Neural progenitor cell (in vitro differentiated cells): ENCODE measurements at regions not wholly inside any gene's neighbourhood (a gene's known extent, or its start where the extent isn't known, plus 50 kb on each side); places are given as distances from the start of the nearest gene placed in this dataset.
"Not testable (repeated sequence)": the region's sequence is repeated elsewhere in the genome, so short reads cannot be mapped to it uniquely, and the experiment has no call there.

Source experiments
- DNase-seq: peaks from one replicate; pipeline ENCODE4 v3.0.0-alpha.2; 2016; ENCODE audit warnings: low spot score
- H2AFZ ChIP-seq: fragments of 200-600 bp; sonication (generic); replicated peaks from 2 replicates; pipeline ENCODE4 v1.6.1; 2016; ENCODE audit warnings: antibody characterized with exemption
- H3F3A ChIP-seq: fragments of 200-600 bp; sonication (generic); 2 replicates; pipeline ENCODE4 v1.6.1; 2016; ENCODE audit warnings: antibody characterized with exemption, low read depth
- H3K27ac ChIP-seq: fragments of 200-600 bp; sonication (generic); 2 replicates; pipeline ENCODE4 v1.5.1; 2016; ENCODE audit warnings: mild to moderate bottlenecking
- H3K27me3 ChIP-seq: fragments of 200-600 bp; sonication (generic); 2 replicates; pipeline ENCODE4 v1.6.1; 2016; ENCODE audit warnings: mild to moderate bottlenecking, moderate library complexity
- H3K36me3 ChIP-seq: fragments of 200-600 bp; sonication (generic); 2 replicates; pipeline ENCODE4 v1.5.1; 2016
- H3K4me1 ChIP-seq: fragments of 200-600 bp; sonication (generic); 2 replicates; pipeline ENCODE4 v1.6.1; 2016; ENCODE audit warnings: mixed run types
- H3K4me2 ChIP-seq: fragments of 200-600 bp; sonication (generic); 2 replicates; pipeline ENCODE4 v1.6.1; 2016
- H3K4me3 ChIP-seq: fragments of 200-600 bp; sonication (generic); 2 replicates; pipeline ENCODE4 v1.5.1; 2016
- H3K79me2 ChIP-seq: fragments of 200-600 bp; sonication (generic); 2 replicates; pipeline ENCODE4 v1.6.1; 2016; ENCODE audit warnings: low read depth
- H3K9ac ChIP-seq: fragments of 200-600 bp; sonication (generic); 2 replicates; pipeline ENCODE4 v1.6.1; 2016
- H3K9me3 ChIP-seq: fragments of 200-600 bp; sonication (generic); 2 replicates; pipeline ENCODE4 v1.5.1; 2016; ENCODE audit warnings: low read depth
- H4K20me1 ChIP-seq: fragments of 200-600 bp; sonication (generic); 2 replicates; pipeline ENCODE4 v1.6.1; 2016; ENCODE audit warnings: low read depth
- H3K27ac Mint-ChIP-seq: 3 replicates; pipeline ENCODE4 v1.8.0; 2021; ENCODE audit warnings: mixed read lengths
- H3K27me3 Mint-ChIP-seq: 2 replicates; pipeline ENCODE4 v1.8.0; 2022; ENCODE audit warnings: low read depth, mild to moderate bottlenecking, inconsistent platforms, moderate library complexity, mixed read lengths; ENCODE audit not compliant: insufficient read depth
- H3K36me3 Mint-ChIP-seq: 3 replicates; pipeline ENCODE4 v1.8.0; 2021; ENCODE audit warnings: mixed read lengths
- H3K4me1 Mint-ChIP-seq: 3 replicates; pipeline ENCODE4 v1.8.0; 2021; ENCODE audit warnings: mixed read lengths
- H3K4me3 Mint-ChIP-seq: 3 replicates; pipeline ENCODE4 v1.8.0; 2021; ENCODE audit warnings: mild to moderate bottlenecking, moderate library complexity, mixed read lengths
- H3K9me3 Mint-ChIP-seq: 3 replicates; pipeline ENCODE4 v1.8.0; 2020; ENCODE audit warnings: mixed read lengths
- CTCF ChIP-seq: fragments of 200-600 bp; sonication (generic); IDR thresholded peaks from 2 replicates; pipeline ENCODE4 v1.5.1; 2017; ENCODE audit warnings: antibody characterized with exemption, mild to moderate bottlenecking
- EZH2 ChIP-seq: fragments of 200-600 bp; sonication (generic); IDR thresholded peaks from 2 replicates; pipeline ENCODE4 v1.6.1; 2017; ENCODE audit warnings: antibody characterized with exemption, mild to moderate bottlenecking, moderate library complexity
- EZH2phosphoT487 ChIP-seq: fragments of 200-600 bp; sonication (generic); IDR thresholded peaks from 2 replicates; pipeline ENCODE4 v1.6.1; 2017; ENCODE audit warnings: antibody characterized with exemption

- peaks cover 8% of the 10 kb centered on the region for H3K27me3 Mint-ChIP-seq
- peaks cover 8% of the 10 kb centered on the region for H3K4me1 Mint-ChIP-seq
- H3K36me3 Mint-ChIP-seq: no peaks in the 10 kb centered on the region
- Histone ChIP-seq H2AFZ (no peak overlapping the region), H3K79me2 (no peaks in the 10 kb centered on the region), H3K27ac (no peak overlapping the region), H3K4me2 (no peak overlapping the region), H3K36me3 (no peaks in the 10 kb centered on the region), H3K9ac (no peak overlapping the region), H3K9me3 (no peaks in the 10 kb centered on the region), H3K27me3 (no peaks in the 10 kb centered on the region), H3K4me3 (no peak overlapping the region), H3F3A (peaks cover 6% of the 10 kb centered on the region), H3K4me1 (no peaks in the 10 kb centered on the region), H4K20me1 (no peaks in the 10 kb centered on the region)
- TF ChIP-seq EZH2phosphoT487 (no peak), EZH2 (no peak), CTCF (no peak)
- DNase-seq: no peak
- H3K9me3 Mint-ChIP-seq: peaks cover 2% of the 10 kb centered on the region
- H3K27ac Mint-ChIP-seq: no peak overlapping the region
- H3K4me3 Mint-ChIP-seq: no peak overlapping the region
Observed at GRCh38 chr10:130354976-130355795, 219.0 kb downstream of the GLRX3 start.

GRCh38 chr10:130356429-130356828 lies 220.2 kb downstream of the GLRX3 start:
- not testable (repeated sequence) for H3K36me3 Mint-ChIP-seq, H3K27ac ChIP-seq, H3F3A ChIP-seq, H4K20me1 ChIP-seq, DNase-seq, H2AFZ ChIP-seq, H3K9me3 Mint-ChIP-seq, H3K4me3 ChIP-seq, H3K27me3 ChIP-seq, H3K27ac Mint-ChIP-seq, H3K79me2 ChIP-seq, H3K4me2 ChIP-seq, H3K4me1 ChIP-seq, H3K9ac ChIP-seq, H3K4me1 Mint-ChIP-seq, H3K9me3 ChIP-seq, H3K4me3 Mint-ChIP-seq, H3K36me3 ChIP-seq, H3K27me3 Mint-ChIP-seq

GRCh38 chr10:130357226-130357625 lies 221.0 kb downstream of the GLRX3 start:
- Histone ChIP-seq H3K36me3 (no peaks in the 10 kb centered on the region), H3K4me1 (no peaks in the 10 kb centered on the region), H3K9ac (no peak overlapping the region), H3K4me2 (no peak overlapping the region), H4K20me1 (no peaks in the 10 kb centered on the region), H3K27me3 (no peaks in the 10 kb centered on the region), H3F3A (peaks cover 5% of the 10 kb centered on the region), H2AFZ (no peak overlapping the region), H3K9me3 (no peaks in the 10 kb centered on the region), H3K4me3 (no peak overlapping the region), H3K27ac (no peak overlapping the region), H3K79me2 (no peaks in the 10 kb centered on the region)
- peaks cover 2% of the 10 kb centered on the region for H3K9me3 Mint-ChIP-seq
- H3K36me3 Mint-ChIP-seq: no peaks in the 10 kb centered on the region
- no peak overlapping the region for H3K27ac Mint-ChIP-seq
- no peak overlapping the region for H3K4me3 Mint-ChIP-seq
- DNase-seq: no peak
- TF ChIP-seq EZH2 (no peak), CTCF (no peak), EZH2phosphoT487 (no peak)
- peaks cover 10% of the 10 kb centered on the region for H3K27me3 Mint-ChIP-seq
- peaks cover 11% of the 10 kb centered on the region for H3K4me1 Mint-ChIP-seq

- Histone ChIP-seq H3K4me3 (no peak overlapping the region), H3K4me1 (no peaks in the 10 kb centered on the region), H3K9ac (no peak overlapping the region), H3K27ac (no peak overlapping the region), H3K4me2 (no peak overlapping the region), H3K36me3 (no peaks in the 10 kb centered on the region), H4K20me1 (no peaks in the 10 kb centered on the region), H3K79me2 (no peaks in the 10 kb centered on the region), H3F3A (no peaks in the 10 kb centered on the region), H2AFZ (no peak overlapping the region), H3K9me3 (no peaks in the 10 kb centered on the region), H3K27me3 (no peaks in the 10 kb centered on the region)
- no peak for DNase-seq
- TF ChIP-seq CTCF: no peak
- TF ChIP-seq EZH2phosphoT487: no peak
- no peak for TF ChIP-seq EZH2
- Mint-ChIP-seq H3K4me1 (peaks cover 12% of the 10 kb centered on the region), H3K4me3 (no peak overlapping the region), H3K36me3 (no peaks in the 10 kb centered on the region), H3K27ac (no peak overlapping the region), H3K9me3 (peaks cover 2% of the 10 kb centered on the region), H3K27me3 (peaks cover 10% of the 10 kb centered on the region)
Observed at GRCh38 chr10:130357951-130358350, 221.8 kb downstream of the GLRX3 start.
